SK-N-SH (cell line): ENCODE measurements at regions not wholly inside any gene's neighbourhood (a gene's known extent, or its start where the extent isn't known, plus 50 kb on each side); places are given as distances from the start of the nearest gene placed in this dataset.

Source experiments
- CTCF ChIA-PET: fragments of 300-600, 350-600 bp; formaldehyde crosslinking; extraction: SDS; loops from one replicate; lab custom pipeline; 2021; lab: Yijun Ruan, JAX
- POLR2A ChIA-PET: fragments of 350-600 bp; sonication (Branson Sonifier 250); formaldehyde crosslinking; extraction: SDS; loops from one replicate; lab custom pipeline; 2020; ENCODE audit warnings: antibody characterized with exemption, inconsistent platforms; lab: Yijun Ruan, JAX
- DNase-seq: peaks from one replicate; pipeline ENCODE4 v3.0.0; 2012
- H2AFZ ChIP-seq: fragments of 200-600 bp; sonication (generic); 2 replicates; pipeline ENCODE4 v1.8.1; 2016; ENCODE audit warnings: antibody characterized with exemption, mild to moderate bottlenecking, low read depth
- H3F3A ChIP-seq: fragments of 200-600 bp; sonication (generic); replicated peaks from 2 replicates; pipeline ENCODE3; 2016; ENCODE audit warnings: antibody characterized with exemption, mild to moderate bottlenecking; ENCODE audit not compliant: insufficient read depth
- H3K27ac ChIP-seq, 2 experiments: fragments of 200-500 bp in 1 of 2; fragments of 200-600 bp in 1 of 2; sonication (Bioruptor generic) in 1 of 2; sonication (generic), shearing (Covaris generic) in 1 of 2; 2 replicates each; pipeline versions ENCODE4 v1.5.1 to v1.6.1; 2014 to 2016; ENCODE audit warnings: low read depth in 2 of 2, inconsistent platforms in 1 of 2, low read length in 1 of 2, mild to moderate bottlenecking in 1 of 2, mixed read lengths in 1 of 2
- H3K27me3 ChIP-seq: fragments of 200-600 bp; sonication (generic), shearing (Covaris generic); 2 replicates; pipeline ENCODE4 v1.6.1; 2016; ENCODE audit warnings: mixed run types; ENCODE audit not compliant: insufficient read depth
- H3K36me3 ChIP-seq, 2 experiments: fragments of 200-500 bp in 1 of 2; fragments of 200-600 bp in 1 of 2; sonication (Bioruptor generic) in 1 of 2; sonication (generic) in 1 of 2; replicated peaks in 1 of 2; 2 replicates each; pipeline versions ENCODE3 to v1.5.1; 2014 to 2016; ENCODE audit warnings: low read length in 1 of 2, mild to moderate bottlenecking in 1 of 2; ENCODE audit not compliant: insufficient read depth in 2 of 2, control insufficient read depth in 1 of 2
- H3K4me1 ChIP-seq, 2 experiments: fragments of 200-500 bp in 1 of 2; fragments of 200-600 bp in 1 of 2; sonication (Bioruptor generic) in 1 of 2; sonication (generic), shearing (Covaris generic) in 1 of 2; 2 replicates each; pipeline versions ENCODE4 v1.5.1 to v1.6.1; 2014 to 2016; ENCODE audit warnings: low read depth in 1 of 2, low read length in 1 of 2, mixed run types in 1 of 2; ENCODE audit not compliant: insufficient read depth in 2 of 2, control insufficient read depth in 1 of 2
- H3K4me2 ChIP-seq: fragments of 200-600 bp; sonication (generic), shearing (Covaris generic); 2 replicates; pipeline ENCODE4 v1.6.1; 2017; ENCODE audit warnings: mixed run types
- H3K4me3 ChIP-seq, 2 experiments: fragments of 200-500 bp in 1 of 2; fragments of 200-600 bp in 1 of 2; sonication (Bioruptor generic) in 1 of 2; sonication (generic), shearing (Covaris generic) in 1 of 2; 2 replicates each; pipeline versions ENCODE4 v1.5.1 to v1.8.1; 2014 to 2016; ENCODE audit warnings: low read depth in 2 of 2, inconsistent platforms in 1 of 2, low read length in 1 of 2, mild to moderate bottlenecking in 1 of 2, mixed read lengths in 1 of 2, moderate library complexity in 1 of 2
- H3K79me2 ChIP-seq: fragments of 200-600 bp; sonication (generic); 2 replicates; pipeline ENCODE4 v1.8.1; 2017; ENCODE audit warnings: mild to moderate bottlenecking; ENCODE audit not compliant: insufficient read depth
- H3K9ac ChIP-seq: fragments of 200-600 bp; sonication (generic); 2 replicates; pipeline ENCODE4 v1.6.1; 2017; ENCODE audit warnings: mixed run types
- H3K9me2 ChIP-seq: fragments of 200-600 bp; sonication (generic); 2 replicates; pipeline ENCODE4 v1.6.1; 2017; ENCODE audit warnings: mixed run types
- H3K9me3 ChIP-seq: fragments of 200-600 bp; sonication (generic); 2 replicates; pipeline ENCODE4 v1.6.1; 2017; ENCODE audit warnings: mixed run types, mild to moderate bottlenecking, moderate library complexity
- H4K20me1 ChIP-seq: fragments of 200-600 bp; sonication (generic); 2 replicates; pipeline ENCODE4 v1.6.1; 2017; ENCODE audit warnings: mild to moderate bottlenecking, mixed run types; ENCODE audit not compliant: insufficient read depth
- FOSL2 ChIP-seq: IDR thresholded peaks from 2 replicates; pipeline ENCODE4 v1.4.0; 2012; ENCODE audit warnings: low read depth, mild to moderate bottlenecking, moderate library complexity, borderline replicate concordance
- FOXJ3 ChIP-seq: sonication (generic); formaldehyde crosslinking; IDR thresholded peaks from 2 replicates; pipeline ENCODE4 v1.5.1; 2020; ENCODE audit warnings: mild to moderate bottlenecking, missing genetic modification reagents
- FOXM1 ChIP-seq: IDR thresholded peaks from 2 replicates; pipeline ENCODE4 v1.4.0; 2012; ENCODE audit warnings: low read depth, mild to moderate bottlenecking
- GATA2 ChIP-seq: sonication (generic); formaldehyde crosslinking; IDR thresholded peaks from 2 replicates; pipeline ENCODE4 v1.5.0; 2020; ENCODE audit warnings: mild to moderate bottlenecking, missing genetic modification reagents
- JUND ChIP-seq: IDR thresholded peaks from 2 replicates; pipeline ENCODE4 v1.4.0; 2012
- MAX ChIP-seq: IDR thresholded peaks from 2 replicates; pipeline ENCODE4 v1.4.0; 2012; ENCODE audit warnings: low read depth
- MEF2A ChIP-seq: IDR thresholded peaks from 2 replicates; pipeline ENCODE4 v1.4.0; 2012; ENCODE audit warnings: low read depth, borderline replicate concordance
- MXI1 ChIP-seq: IDR thresholded peaks from 2 replicates; pipeline ENCODE4 v1.6.1; 2012; ENCODE audit warnings: mild to moderate bottlenecking, low read depth, low read length, improper control_type of control experiment
- NRF1 ChIP-seq: IDR thresholded peaks from 2 replicates; pipeline ENCODE4 v1.6.1; 2012; ENCODE audit warnings: low read depth, mild to moderate bottlenecking, low read length
- RAD21 ChIP-seq: IDR thresholded peaks from 2 replicates; pipeline ENCODE4 v1.6.1; 2012; ENCODE audit warnings: mild to moderate bottlenecking, low read length
- RCOR1 ChIP-seq: fragments of 150-350 bp; IDR thresholded peaks from 2 replicates; pipeline ENCODE4 v1.6.1; 2017; ENCODE audit warnings: antibody characterized with exemption, low read length
- RFX5 ChIP-seq: IDR thresholded peaks from 2 replicates; pipeline ENCODE4 v1.6.1; 2012; ENCODE audit warnings: mild to moderate bottlenecking, improper control_type of control experiment, low read length
- WGBS: methylation state at CpG from one replicate; pipeline ENCODE4 v1.1.6; 2017; ENCODE audit warnings: low lambda C conversion rate; 5-methylcytosine and 5-hydroxymethylcytosine counted together
- TF ChIP-seq, protein P1 (sequence below): fragments of 150-350 bp; IDR thresholded peaks from 2 replicates; pipeline ENCODE4 v1.6.1; 2016; ENCODE audit warnings: mild to moderate bottlenecking, low read depth, low read length
- TF ChIP-seq, protein P2 (sequence below): IDR thresholded peaks from 2 replicates; pipeline ENCODE4; 2012

- no peaks in the 10 kb centered on the region; the same call in 1 of the 2 replicates for H3K27me3 ChIP-seq
- no peaks in the 10 kb centered on the region for H3K36me3 ChIP-seq
- H3K27ac ChIP-seq, result no peak overlapping the region
- no peaks in the 10 kb centered on the region for H3K79me2 ChIP-seq
- no peak overlapping the region for H3K4me3 ChIP-seq
- WGBS, result 62% methylated on average over 1 of the region's 1 CpG
- H3K9ac ChIP-seq, result no peak overlapping the region
- no peaks in the 10 kb centered on the region for H3F3A ChIP-seq
- ChIA-PET POLR2A (no interaction called here), CTCF (interaction anchor here (2.0 kb wide), 1 partner anchor 8 kb away, joined by 4 read pairs; no protein-coding TSS in a partner anchor)
- H3K4me2 ChIP-seq, result no peak overlapping the region
- H3K9me3 ChIP-seq, result no peaks in the 10 kb centered on the region
- H3K4me1 ChIP-seq, result peaks cover 0 to 3% of the 10 kb centered on the region in 2 experiments; a peak in 2 of 4 replicates
- no peak for DNase-seq
- TF ChIP-seq RCOR1 (no peak), RFX5 (no peak), MXI1 (no peak), NRF1 (no peak), MEF2A (no peak), GATA2 (no peak), FOSL2 (no peak), FOXJ3 (CRISPR knock-in tag) (no peak), RAD21 (no peak), JUND (no peak), FOXM1 (no peak), MAX (no peak)
- TF ChIP-seq, protein P1, sequence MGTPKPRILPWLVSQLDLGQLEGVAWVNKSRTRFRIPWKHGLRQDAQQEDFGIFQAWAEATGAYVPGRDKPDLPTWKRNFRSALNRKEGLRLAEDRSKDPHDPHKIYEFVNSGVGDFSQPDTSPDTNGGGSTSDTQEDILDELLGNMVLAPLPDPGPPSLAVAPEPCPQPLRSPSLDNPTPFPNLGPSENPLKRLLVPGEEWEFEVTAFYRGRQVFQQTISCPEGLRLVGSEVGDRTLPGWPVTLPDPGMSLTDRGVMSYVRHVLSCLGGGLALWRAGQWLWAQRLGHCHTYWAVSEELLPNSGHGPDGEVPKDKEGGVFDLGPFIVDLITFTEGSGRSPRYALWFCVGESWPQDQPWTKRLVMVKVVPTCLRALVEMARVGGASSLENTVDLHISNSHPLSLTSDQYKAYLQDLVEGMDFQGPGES, result no peak
- TF ChIP-seq, protein P2, sequence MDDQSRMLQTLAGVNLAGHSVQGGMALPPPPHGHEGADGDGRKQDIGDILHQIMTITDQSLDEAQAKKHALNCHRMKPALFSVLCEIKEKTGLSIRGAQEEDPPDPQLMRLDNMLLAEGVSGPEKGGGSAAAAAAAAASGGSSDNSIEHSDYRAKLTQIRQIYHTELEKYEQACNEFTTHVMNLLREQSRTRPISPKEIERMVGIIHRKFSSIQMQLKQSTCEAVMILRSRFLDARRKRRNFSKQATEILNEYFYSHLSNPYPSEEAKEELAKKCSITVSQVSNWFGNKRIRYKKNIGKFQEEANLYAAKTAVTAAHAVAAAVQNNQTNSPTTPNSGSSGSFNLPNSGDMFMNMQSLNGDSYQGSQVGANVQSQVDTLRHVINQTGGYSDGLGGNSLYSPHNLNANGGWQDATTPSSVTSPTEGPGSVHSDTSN, result no peak
- H4K20me1 ChIP-seq, result no peaks in the 10 kb centered on the region
- no peaks in the 10 kb centered on the region for H3K9me2 ChIP-seq
- H2AFZ ChIP-seq, result no peak overlapping the region
These were observed 215.1 kb upstream of the BLID start for GRCh38 chr11:122331079-122331478.

DNA sequence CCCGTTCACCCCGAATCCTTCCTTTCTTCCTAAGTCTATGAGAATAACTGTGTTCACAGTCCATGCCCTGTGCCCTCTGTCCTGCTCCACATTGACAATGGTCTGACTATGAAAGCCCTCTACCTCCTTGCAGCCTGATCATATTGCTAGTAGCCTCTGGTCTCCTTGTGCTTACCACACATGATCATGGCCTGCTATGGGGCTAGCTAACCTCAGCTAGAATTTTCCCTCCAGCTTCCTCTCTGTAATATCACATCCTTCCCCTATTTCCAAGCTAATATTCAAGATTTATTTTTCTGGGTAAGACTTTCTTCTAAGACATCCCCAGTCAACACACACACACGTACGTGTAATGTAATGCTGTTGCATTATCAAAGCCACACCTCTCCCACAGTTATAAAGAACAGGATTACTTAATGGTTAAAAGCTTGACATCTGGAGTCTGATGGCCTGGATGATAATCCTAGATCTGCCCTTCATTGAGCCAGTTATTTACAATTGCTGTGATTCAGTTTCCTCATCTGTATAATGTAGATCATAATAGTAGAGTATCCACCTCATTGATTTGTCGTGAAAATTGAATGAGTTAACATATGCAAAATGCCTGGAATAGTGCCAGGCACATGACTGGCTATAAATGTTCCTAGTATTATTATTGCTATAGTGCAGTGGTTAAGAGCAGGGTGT lies 214.4 kb upstream of the BLID start:
- Histone ChIP-seq H3K4me1 (peaks cover 0 to 3% of the 10 kb centered on the region in 2 experiments; a peak in 2 of 4 replicates), H3K4me3 (no peak overlapping the region), H3K9me2 (no peaks in the 10 kb centered on the region), H3K27me3 (no peaks in the 10 kb centered on the region; the same call in 1 of the 2 replicates), H4K20me1 (no peaks in the 10 kb centered on the region), H3K79me2 (no peaks in the 10 kb centered on the region), H2AFZ (no peak overlapping the region), H3K4me2 (no peak overlapping the region), H3K36me3 (no peaks in the 10 kb centered on the region), H3K27ac (no peak overlapping the region), H3F3A (no peaks in the 10 kb centered on the region), H3K9ac (no peak overlapping the region), H3K9me3 (no peaks in the 10 kb centered on the region)
- no peak for TF ChIP-seq MEF2A
- TF ChIP-seq GATA2, result peak; percentile 14; the same call in 1 of the 2 replicates
- POLR2A ChIA-PET, result no interaction called here
- CTCF ChIA-PET, result interaction anchor here (2.0 kb wide), 1 partner anchor 9 kb away, joined by 4 read pairs; no protein-coding TSS in a partner anchor
- 58% methylated on average over 5 of the region's 5 CpGs for WGBS
- DNase-seq, result no peak
